B cell (primary cell): ENCODE measurements at regions not wholly inside any gene's neighbourhood (a gene's known extent, or its start where the extent isn't known, plus 50 kb on each side); places are given as distances from the start of the nearest gene placed in this dataset.
"Not testable (repeated sequence)": the region's sequence is repeated elsewhere in the genome, so short reads cannot be mapped to it uniquely, and the experiment has no call there.

Experiments used
- ATAC-seq: fragments of 200-7000 bp; cut with Tn5 transposase; one replicate; pipeline ENCODE4 v1.10.0; 2021; ENCODE audit warnings: low read depth, mild to moderate bottlenecking, moderate number of reproducible peaks, moderate library complexity
- CTCF ChIA-PET: fragments of 350-600 bp; sonication (Branson Sonifier 250); formaldehyde crosslinking; loops from one replicate; lab custom pipeline; 2021; ENCODE audit warnings: antibody characterized with exemption, inconsistent platforms; lab: Charles Lee
- POLR2A ChIA-PET: fragments of 350-600 bp; sonication (Branson Sonifier 250); formaldehyde crosslinking; loops from one replicate; lab custom pipeline; 2021; ENCODE audit warnings: antibody characterized with exemption; lab: Charles Lee
- DNase-seq: peaks from one replicate; pipeline ENCODE4 v3.0.0; 2013
- H2AFZ ChIP-seq: 2 replicates; pipeline ENCODE4 v1.6.1; 2012; ENCODE audit warnings: mild to moderate bottlenecking, low read depth, low read length; ENCODE audit not compliant: insufficient read depth, poor library complexity, severe bottlenecking
- H3K27ac ChIP-seq, 2 donors: 1 replicate in 1 of 2; 2 replicates in 1 of 2; pipeline ENCODE4 v1.5.1; 2012 to 2013; ENCODE audit warnings: low read length in 2 of 2, mild to moderate bottlenecking in 2 of 2, moderate library complexity in 1 of 2
- H3K27me3 ChIP-seq, 4 experiments: fragments of 200-600 bp in 1 of 4; sonication (generic) in 1 of 4; replicated peaks in 1 of 4; 1 replicate in 2 of 4; 2 replicates in 2 of 4; pipeline versions ENCODE4 v1.6.1 to v1.7.0; 2013 to 2016; ENCODE audit warnings: low read length in 3 of 4, mild to moderate bottlenecking in 2 of 4, mixed read lengths in 1 of 4, moderate library complexity in 1 of 4; ENCODE audit not compliant: insufficient read depth in 4 of 4, control insufficient read depth in 3 of 4; ENCODE audit errors: control extremely low read depth in 1 of 4
- H3K36me3 ChIP-seq, 2 experiments: replicated peaks in 1 of 2; 1 replicate in 1 of 2; 2 replicates in 1 of 2; pipeline versions ENCODE4 v1.6.1 to v1.7.1; 2013; ENCODE audit warnings: low read length in 1 of 2; ENCODE audit not compliant: insufficient read depth in 2 of 2, control insufficient read depth in 1 of 2; ENCODE audit errors: control extremely low read depth in 1 of 2, extremely low read depth in 1 of 2
- H3K4me1 ChIP-seq, 2 donors: fragments of 200-600 bp in 1 of 2; sonication (generic) in 1 of 2; 1 replicate in 1 of 2; 2 replicates in 1 of 2; pipeline versions ENCODE4 v1.5.1 to v1.6.1; 2013 to 2017; ENCODE audit warnings: low read length in 2 of 2; ENCODE audit not compliant: control insufficient read depth in 2 of 2, insufficient read depth in 2 of 2
- H3K4me2 ChIP-seq: replicated peaks from 2 replicates; pipeline ENCODE3; 2012; ENCODE audit warnings: mild to moderate bottlenecking, low read depth, low read length; ENCODE audit not compliant: poor library complexity, severe bottlenecking
- H3K4me3 ChIP-seq, 5 experiments: fragments of 200-600 bp in 1 of 5; sonication (generic) in 1 of 5; 1 replicate in 3 of 5; 2 replicates in 2 of 5; pipeline versions ENCODE4 v1.5.1 to v1.7.0; 2011 to 2016; ENCODE audit warnings: low read length in 4 of 5, mild to moderate bottlenecking in 4 of 5, low read depth in 2 of 5, control low read depth in 1 of 5, moderate library complexity in 1 of 5; ENCODE audit not compliant: insufficient read depth in 1 of 5; ENCODE audit errors: control extremely low read depth in 1 of 5, extremely low read depth in 1 of 5
- H3K79me2 ChIP-seq: fragments of 200-600 bp; sonication (generic); one replicate; pipeline ENCODE4 v1.6.0; 2016; ENCODE audit warnings: low read length; ENCODE audit not compliant: control insufficient read depth, insufficient read depth
- H3K9ac ChIP-seq: fragments of 200-600 bp; sonication (generic); 2 replicates; pipeline ENCODE4 v1.6.1; 2017; ENCODE audit warnings: mild to moderate bottlenecking, low read length, moderate library complexity
- H3K9me3 ChIP-seq, 3 donors: one replicate each; pipeline versions ENCODE4 v1.6.1 to v1.7.1; 2013; ENCODE audit warnings: low read length in 2 of 3; ENCODE audit not compliant: control insufficient read depth in 2 of 3, insufficient read depth in 1 of 3; ENCODE audit errors: control extremely low read depth in 1 of 3
- H4K20me1 ChIP-seq: 2 replicates; pipeline ENCODE4 v1.6.0; 2012; ENCODE audit warnings: mild to moderate bottlenecking, low read length; ENCODE audit not compliant: insufficient read depth, control insufficient read depth, poor library complexity, severe bottlenecking
- H3K27ac Mint-ChIP-seq: one replicate; pipeline ENCODE4 v1.8.0; 2021; ENCODE audit warnings: mixed read lengths
- H3K27me3 Mint-ChIP-seq: one replicate; pipeline ENCODE4 v1.8.0; 2021; ENCODE audit warnings: mixed read lengths
- H3K4me1 Mint-ChIP-seq: one replicate; pipeline ENCODE4 v1.8.0; 2021; ENCODE audit warnings: mixed read lengths
- H3K4me3 Mint-ChIP-seq: one replicate; pipeline ENCODE4 v1.8.0; 2021; ENCODE audit warnings: mixed read lengths
- H3K9me3 Mint-ChIP-seq: one replicate; pipeline ENCODE4 v1.8.0; 2022; ENCODE audit warnings: mixed read lengths; ENCODE audit not compliant: insufficient read depth
- WGBS: methylation state at CpG from one replicate; pipeline ENCODE4 v1.1.5; 2013; ENCODE audit warnings: missing lambda C conversion rate; ENCODE audit not compliant: insufficient coverage; 5-methylcytosine and 5-hydroxymethylcytosine counted together
- intact Hi-C: fragments of 100-400 bp; cut with micrococcal nuclease; formaldehyde crosslinking; loops from one replicate; pipeline ENCODE4 v1.10.0; 2022

DNA sequence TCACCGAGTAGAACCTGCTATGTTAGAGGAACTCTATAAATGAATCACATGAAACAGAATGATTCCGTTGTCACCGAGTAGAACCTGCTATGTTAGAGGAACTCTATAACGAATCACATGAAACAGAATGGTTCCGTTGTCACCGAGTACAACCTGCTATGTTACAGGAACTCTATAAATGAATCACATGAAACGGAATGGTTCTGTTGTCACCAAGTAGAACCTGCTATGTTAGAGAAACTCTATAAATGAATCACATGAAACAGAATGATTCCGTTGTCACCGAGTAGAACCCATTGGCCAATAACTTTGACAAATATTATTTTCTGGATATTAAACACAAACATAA lies 309.1 kb upstream of the FRG1 start:
- H3K27ac Mint-ChIP-seq, DNase-seq, intact Hi-C loops, H3K36me3 ChIP-seq, H3K79me2 ChIP-seq, H3K27me3 ChIP-seq, H3K4me3 Mint-ChIP-seq, H3K4me2 ChIP-seq, H3K9me3 ChIP-seq, H3K4me3 ChIP-seq, H3K9ac ChIP-seq, H3K27me3 Mint-ChIP-seq, H3K9me3 Mint-ChIP-seq, H3K27ac ChIP-seq, POLR2A ChIA-PET, H4K20me1 ChIP-seq, H3K4me1 ChIP-seq, H2AFZ ChIP-seq, H3K4me1 Mint-ChIP-seq, ATAC-seq, CTCF ChIA-PET: not testable (repeated sequence)
- WGBS, result 0% methylated on average over 4 of the region's 9 CpGs

DNA sequence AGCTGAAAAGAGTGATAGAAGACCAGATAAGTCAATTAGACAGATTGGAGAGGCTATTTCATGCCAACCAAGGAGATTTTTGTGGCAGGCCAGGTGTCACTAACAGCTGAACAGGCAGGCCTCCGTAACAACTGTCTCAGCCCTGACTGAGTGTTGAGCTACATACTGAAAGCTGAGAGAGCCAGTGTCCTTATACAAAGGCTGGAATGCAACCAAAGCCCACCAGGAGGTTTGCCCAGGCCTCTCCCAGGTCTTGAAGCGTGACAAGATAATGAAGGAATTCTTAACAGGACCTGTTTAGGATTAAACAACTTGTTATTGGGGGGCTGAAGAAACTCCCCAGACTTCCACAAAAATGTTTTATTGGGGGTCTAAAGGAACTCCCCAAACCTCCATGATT lies 290.2 kb upstream of the FRG1 start:
- H3K9me3 ChIP-seq, intact Hi-C loops, POLR2A ChIA-PET, H3K4me3 Mint-ChIP-seq, H4K20me1 ChIP-seq, H3K9me3 Mint-ChIP-seq, H3K9ac ChIP-seq, H3K27ac ChIP-seq, H3K4me1 Mint-ChIP-seq, H2AFZ ChIP-seq, H3K27me3 Mint-ChIP-seq, H3K27me3 ChIP-seq, H3K79me2 ChIP-seq, H3K36me3 ChIP-seq, H3K4me1 ChIP-seq, ATAC-seq, H3K4me3 ChIP-seq, H3K4me2 ChIP-seq, CTCF ChIA-PET, H3K27ac Mint-ChIP-seq, DNase-seq: not testable (repeated sequence)
- WGBS, result 100% methylated on average over 1 of the region's 2 CpGs

DNA sequence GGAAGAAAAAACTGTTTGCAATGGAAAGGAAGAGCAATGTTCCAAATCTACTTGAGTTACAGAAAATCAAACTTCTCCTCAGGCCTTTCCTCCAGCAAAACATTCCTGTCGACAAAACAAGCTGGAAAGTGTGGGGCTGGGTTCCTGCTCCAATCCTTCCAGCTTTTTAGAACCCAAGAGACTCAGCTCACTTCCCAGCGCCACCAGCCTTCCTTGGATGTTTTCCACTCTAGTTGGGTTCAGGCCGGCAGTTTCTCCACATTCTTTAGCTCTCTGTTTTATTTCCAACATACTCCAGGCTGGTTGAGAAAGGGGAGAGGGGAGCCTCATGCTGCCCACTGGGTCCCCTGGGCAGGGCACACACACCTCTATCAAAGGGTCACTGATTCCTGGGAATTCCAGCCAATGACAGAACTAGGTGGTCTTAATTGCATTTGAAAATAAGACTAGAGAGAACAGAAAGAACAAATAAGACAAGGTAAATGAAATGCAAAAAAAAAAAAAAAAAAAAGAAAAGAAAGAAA lies 287.5 kb upstream of the FRG1 start:
- H3K27ac ChIP-seq, H3K9me3 Mint-ChIP-seq, CTCF ChIA-PET, H3K4me3 ChIP-seq, H2AFZ ChIP-seq, H3K9me3 ChIP-seq, DNase-seq, H3K4me3 Mint-ChIP-seq, H4K20me1 ChIP-seq, H3K36me3 ChIP-seq, H3K27ac Mint-ChIP-seq, H3K79me2 ChIP-seq, H3K4me1 ChIP-seq, POLR2A ChIA-PET, H3K4me1 Mint-ChIP-seq, H3K27me3 Mint-ChIP-seq, intact Hi-C loops, H3K27me3 ChIP-seq, H3K9ac ChIP-seq, H3K4me2 ChIP-seq, ATAC-seq: not testable (repeated sequence)
- no CpG with 5 or more reads among the region's 3 CpGs for whole genome bisulfite sequencing

DNA sequence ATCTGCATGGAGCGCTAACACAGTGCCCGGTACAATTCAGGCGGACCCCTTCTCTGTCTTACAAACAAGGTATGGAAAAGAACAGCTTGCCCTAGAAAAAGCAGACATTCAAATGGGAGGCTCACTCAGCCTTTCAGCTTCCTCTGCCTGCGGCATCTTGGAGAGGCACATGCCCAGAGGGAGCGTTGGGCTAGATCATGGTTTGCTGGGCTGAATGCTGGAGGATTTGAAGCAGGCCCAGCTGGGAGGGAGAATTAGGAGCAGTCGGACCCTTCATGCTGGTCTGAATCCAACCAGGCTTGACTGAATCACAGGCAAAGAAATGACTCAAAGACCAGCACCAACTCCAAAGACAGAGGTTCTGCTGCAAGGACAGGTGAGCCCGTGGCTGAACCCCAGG lies 286.7 kb upstream of the FRG1 start:
- not testable (repeated sequence) for ATAC-seq

More for the DNA sequence above, 286.7 kb upstream of the FRG1 start:
- H3K27me3 Mint-ChIP-seq, CTCF ChIA-PET, H4K20me1 ChIP-seq, POLR2A ChIA-PET, H3K27ac ChIP-seq, H3K4me2 ChIP-seq, H2AFZ ChIP-seq, intact Hi-C loops, H3K9me3 ChIP-seq, H3K79me2 ChIP-seq, H3K9me3 Mint-ChIP-seq, H3K27ac Mint-ChIP-seq, H3K9ac ChIP-seq, H3K4me3 Mint-ChIP-seq, H3K27me3 ChIP-seq, H3K4me1 ChIP-seq, DNase-seq, H3K4me1 Mint-ChIP-seq, H3K4me3 ChIP-seq, H3K36me3 ChIP-seq: not testable (repeated sequence)
- 80% methylated on average over 1 of the region's 7 CpGs for WGBS
